ENCODE measurements at regions not wholly inside any gene's neighbourhood (a gene's known extent, or its start where the extent isn't known, plus 50 kb on each side); places are given as distances from the start of the nearest gene placed in this dataset.

DNA sequence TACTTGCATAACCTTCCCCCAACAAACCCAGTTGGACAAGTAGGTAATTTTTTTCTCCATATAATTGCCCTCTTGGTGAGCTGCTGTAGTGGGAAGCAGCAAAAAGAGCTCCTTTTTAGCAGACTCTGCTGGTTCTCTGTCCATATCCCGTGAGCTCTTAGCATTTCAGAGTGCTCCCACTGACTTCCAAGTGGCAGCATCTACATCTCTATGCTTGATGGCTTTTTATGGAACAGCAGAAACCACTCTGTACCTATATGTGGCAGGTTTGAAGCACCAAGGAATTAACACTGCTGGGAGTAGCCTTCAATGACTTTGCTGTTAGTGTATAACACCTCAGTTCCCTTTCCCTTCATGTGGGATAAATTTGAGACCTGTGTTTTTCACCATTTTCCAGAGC is 168.4 kb upstream of the NHS start:
- no peak for DNase-seq

DNA sequence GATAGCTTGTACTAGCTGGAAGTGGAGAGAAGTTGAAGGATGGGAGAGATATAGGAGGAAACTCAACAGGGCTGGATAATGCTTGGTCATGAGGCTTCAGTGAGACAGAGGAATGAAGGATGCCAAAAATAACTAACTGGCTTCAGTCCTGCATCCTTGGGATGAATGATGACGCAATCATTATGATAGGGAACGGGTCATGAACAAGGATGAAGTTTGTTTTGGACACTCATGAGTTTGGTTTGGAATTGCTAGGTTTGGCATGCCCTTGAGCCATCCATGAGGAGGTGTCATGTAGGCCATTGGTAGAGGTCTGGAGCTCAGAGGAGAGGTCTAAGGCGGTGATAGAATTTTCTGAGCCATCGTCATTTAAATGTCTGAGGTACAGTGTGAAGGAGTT is 160.0 kb upstream of the NHS start:
- no peak for DNase-seq

DNA sequence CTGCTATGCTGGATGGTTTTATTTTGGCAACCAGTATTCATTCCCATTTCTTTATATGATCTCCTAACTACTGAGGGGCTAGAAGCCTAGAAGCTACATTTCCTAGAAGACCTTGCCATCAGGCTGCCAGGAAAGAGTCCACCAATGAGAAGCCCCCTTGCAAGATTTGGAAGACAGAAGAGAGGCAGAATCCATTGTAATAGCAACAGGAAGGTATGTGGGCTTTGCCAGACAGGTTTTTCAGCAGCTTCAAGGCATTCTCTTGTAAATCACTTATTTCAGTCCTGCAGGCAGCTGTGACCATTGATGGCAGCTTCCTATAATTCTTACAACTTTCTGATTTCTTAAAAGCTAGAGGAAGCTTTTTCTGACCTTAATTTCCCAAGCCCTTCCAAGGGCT is 148.3 kb upstream of the NHS start:
- no peak for DNase-seq

DNA sequence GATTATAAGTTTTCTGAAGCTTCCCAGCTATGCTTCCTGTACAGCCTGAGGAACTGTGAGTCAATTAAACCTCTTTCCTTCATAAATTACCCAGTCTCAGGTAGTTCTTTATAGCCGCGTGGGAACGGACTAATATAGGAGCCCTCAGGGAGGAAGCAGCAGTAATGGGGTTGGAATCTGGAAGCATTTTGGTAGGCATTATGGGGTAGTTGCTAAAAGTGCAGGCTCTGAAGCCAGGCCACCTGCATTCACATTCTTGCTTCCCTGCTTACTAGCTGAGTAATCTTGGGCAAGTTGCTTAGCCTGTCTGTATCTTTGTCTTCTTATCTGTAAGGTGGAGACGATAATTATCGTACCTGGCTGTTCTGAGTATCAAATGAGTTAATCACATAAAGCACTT is 137.9 kb upstream of the NHS start:
- DNase-seq: no peak

DNA sequence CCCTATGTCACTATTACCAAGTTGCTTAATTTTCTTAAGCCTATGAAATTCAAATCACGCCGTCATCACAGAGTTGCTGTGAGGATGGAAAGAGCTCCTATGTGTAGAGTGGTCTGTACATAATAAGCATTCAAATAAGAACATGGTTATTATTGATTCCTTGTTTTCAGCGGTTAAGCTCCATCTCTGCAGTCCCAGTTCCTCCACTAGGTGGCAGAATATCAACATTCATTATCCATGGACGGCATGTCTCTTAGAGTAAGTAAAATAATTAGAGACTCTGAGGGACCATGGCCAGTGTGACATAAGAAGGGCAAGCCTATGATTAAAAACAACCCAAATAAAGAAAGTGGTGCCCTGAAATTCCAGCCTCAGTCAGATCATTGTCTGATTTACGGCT is 132.5 kb upstream of the NHS start:
- peak; percentile 26 to 70 (median 58) for DNase-seq

DNA sequence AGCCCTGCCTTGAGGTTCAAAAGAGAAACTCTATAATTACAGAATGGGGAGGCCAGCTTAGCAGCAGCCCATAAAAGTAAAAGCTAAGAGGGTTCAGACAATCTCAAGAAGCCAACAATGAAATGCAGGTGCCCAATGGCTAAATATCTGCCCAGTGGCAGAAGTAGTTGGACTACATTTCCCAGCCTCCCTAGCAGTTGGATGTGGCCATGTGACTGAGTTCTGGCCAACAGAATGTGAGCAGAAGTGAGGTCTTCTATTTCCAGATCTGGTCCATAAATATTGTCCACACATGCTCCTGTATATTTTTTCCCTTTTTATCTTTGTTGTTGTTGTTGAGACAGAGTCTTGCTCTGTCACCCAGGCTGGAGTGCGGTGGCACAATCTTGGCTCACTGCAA is 127.9 kb upstream of the NHS start:
- no peak for DNase-seq

DNA sequence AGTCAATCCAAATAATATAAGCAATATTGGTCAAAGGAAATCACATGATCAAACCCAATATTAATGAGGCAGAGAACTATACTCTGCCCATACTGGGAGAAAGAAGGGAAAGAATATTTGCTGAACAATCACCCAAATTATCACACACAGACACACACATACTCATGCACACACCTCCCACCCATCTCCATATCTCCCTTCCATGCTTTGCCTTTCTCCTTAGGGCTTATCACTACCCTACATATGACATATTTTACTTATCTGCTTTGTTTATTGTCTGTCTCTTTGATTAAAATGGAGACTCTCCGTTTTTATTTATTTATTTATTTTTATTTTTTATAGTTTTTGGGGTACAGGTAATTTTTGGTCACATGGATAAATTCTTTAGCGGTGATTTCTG is 112.9 kb upstream of the NHS start:
- DNase-seq: no peak

DNA sequence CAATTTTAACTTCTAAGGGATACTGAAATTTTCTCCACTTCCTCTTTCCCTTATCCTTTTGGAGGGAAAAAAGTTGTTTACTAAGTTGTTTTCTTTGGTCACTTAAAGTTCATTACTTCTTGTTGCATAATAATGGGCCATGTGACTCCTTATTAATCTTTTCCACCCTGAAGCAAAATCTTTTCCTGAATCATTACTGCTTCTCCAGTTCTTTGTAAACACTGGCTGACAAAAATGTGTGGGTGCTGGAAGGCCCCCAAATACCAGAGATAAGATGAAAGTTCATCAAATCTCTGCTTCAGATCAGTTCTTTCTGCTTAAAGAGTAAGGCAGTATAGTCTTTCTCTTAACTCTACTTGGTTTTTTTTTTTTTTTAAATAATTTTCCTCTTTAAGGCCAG is 108.9 kb upstream of the NHS start:
- DNase-seq: no peak

DNA sequence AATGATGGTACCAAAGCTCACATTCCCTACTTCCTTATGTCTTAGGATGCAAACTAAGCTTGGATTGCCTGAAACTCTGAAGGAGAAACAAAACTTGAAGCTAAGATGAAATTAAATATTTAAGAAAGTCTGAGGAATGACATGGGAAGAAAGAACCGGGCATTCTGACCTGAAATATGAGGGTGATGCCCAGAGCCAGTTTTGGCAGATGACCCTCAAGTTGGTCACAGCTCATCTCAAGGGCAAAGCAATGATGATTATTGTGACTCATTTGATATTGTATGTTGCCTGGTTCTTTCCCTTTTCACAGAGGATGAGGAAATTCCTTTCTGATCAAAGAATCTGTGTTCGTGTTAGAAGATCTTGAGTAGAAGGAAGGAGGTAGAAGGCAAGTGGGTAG is 96.0 kb upstream of the NHS start:
- DNase-seq: no peak

DNA sequence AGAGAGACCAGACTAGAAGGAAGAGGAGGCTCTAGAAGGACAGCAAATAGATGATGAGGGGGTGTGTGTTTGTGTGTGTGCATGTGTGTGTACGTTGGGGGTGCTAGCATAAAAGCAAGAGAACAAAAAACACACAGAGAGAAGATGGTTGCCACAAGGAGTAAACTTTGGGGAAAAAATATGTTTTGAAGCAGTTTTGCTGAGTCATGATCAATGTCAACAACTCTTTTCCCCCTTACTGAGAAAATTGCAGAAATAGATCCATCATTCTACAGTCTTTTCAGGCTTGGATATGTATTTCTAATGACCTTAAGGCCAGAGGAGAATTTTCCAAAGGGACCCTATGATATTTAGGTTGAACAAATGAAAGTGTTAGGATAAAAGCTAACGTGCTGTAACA is 89.0 kb upstream of the NHS start:
- DNase-seq: no peak

DNA sequence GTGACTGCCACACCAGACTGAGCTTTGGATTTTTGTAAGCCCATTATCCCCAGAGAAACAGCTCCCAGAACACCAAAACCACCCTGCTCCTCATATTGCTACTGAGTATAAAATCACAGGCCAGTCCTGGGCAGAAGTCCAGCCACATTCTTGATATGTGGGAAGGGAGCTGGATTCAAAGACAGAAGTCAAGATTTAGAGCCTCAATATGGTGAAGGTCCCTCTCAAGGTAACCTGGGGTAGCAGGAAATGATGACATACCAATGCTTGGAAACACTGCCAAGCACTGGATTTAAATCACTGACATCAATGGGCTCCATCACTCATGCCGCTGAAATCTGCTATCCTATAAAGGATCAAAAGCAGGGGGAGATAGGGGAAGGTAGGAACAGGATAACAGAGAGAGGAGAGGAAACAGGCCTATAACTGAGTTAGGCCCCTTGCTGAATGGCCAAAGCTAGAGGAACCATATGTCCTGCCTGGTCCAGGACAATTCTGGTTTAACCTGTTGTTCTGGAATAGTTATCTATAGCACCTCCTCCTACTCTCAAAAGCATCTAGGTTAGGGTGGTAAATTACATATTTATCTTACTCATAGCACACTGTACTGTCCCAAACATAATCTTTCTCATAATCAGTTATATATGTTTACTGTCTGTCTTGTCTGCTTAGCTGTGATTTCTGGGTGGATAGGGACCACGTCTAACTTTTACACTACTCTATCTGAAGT is 83.7 kb upstream of the NHS start:
- DNase-seq: peak in 1 of 3 donors; percentile 2

DNA sequence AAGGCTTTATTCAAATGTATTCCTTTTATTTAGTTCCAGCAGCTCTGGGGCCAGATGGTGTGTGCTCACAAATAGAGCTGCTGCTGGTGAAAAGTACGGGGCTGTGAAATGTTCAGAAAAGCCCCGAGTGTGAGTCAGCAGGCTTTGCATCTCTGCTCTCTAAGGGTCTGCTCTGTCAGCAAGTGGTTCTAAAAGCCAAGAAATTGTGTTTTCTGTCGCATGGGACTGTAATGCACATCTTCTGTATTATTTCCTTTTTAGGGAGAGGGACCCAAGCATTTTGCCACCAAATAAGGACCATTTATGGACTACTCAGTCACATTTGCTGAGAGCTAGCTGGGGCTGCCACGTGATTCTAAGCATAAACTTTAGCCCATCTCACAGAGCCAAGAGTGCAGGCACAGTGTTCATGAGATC is 82.9 kb upstream of the NHS start:
- peak; percentile 22 to 76 (median 44) for DNase-seq

DNA sequence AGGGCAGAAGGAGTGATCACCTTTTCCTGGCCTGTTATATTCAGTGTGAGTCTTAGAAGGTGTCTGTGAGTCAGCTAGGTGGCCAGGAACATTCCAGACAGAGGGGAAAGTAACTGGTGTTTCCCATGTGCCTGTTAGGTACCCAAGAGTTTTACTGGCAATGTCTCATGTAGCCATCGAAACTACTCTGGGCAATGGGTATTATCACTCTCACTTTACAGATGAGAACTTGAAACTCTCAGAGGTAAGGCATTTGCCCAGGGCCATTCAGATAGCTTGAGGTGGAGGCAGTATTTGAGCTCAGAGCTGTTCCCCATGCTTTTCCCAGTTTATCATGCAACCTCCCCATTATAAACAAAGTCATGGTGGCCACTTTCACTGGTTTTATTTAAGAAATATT is 80.4 kb upstream of the NHS start:
- no peak for DNase-seq

DNA sequence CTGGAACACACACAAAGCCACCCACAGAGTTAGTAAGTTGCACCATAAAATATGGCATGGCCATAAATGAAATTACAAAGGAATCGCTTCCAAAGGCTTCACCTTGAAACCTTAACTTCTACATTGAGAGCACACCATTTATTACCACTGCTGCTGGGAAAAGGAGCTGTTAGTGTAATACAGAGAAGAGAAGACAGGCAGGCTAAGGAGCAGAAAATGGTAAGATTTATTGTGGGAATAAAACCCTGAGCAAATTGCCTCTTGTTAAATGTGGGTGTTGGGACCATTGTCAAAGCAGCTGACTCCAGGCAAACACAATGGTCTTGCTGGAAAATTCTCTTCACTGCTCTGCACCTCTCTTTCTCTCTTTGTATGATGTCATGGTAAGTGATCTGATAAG is 79.2 kb upstream of the NHS start:
- DNase-seq: no peak

DNA sequence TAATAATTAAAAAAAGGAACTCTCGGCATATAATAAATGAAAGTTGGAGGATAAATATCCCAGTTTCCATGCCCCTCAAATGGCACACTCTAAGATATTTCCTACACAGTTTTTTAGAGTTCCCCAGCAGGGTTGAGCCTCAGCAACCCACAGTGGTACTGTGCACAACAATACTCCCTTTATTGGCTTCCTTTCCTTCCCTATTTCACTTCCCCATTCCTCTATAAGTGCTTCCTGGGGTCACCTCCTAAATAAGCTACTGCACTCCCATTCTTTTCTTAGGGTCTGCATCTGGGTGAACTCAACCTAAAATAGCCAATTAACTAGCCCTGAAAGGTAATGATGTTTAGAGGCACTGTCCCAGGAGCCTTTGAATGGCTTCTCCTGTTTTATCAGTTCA is 76.4 kb upstream of the NHS start:
- no peak for DNase-seq

DNA sequence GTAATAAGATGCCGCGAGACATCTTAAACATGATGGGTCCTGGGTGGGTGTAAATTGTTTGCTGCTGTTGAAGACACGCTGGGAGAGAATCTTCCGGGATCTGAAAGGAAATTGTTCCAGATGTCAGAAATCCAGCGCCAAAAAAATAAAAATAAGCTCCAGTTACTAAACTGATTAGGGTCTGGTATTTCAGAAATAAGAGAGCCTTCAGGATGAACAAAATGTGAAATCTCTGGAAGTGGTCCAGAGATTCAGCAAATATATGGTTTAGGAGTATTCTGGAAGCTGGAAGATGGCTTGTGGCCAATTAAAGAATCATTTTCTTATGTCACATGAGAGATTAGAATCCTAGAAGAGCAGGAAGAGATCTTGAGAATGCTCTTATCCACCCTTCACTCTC is 75.8 kb upstream of the NHS start:
- peak; percentile 1 to 55 (median 15) for DNase-seq

DNA sequence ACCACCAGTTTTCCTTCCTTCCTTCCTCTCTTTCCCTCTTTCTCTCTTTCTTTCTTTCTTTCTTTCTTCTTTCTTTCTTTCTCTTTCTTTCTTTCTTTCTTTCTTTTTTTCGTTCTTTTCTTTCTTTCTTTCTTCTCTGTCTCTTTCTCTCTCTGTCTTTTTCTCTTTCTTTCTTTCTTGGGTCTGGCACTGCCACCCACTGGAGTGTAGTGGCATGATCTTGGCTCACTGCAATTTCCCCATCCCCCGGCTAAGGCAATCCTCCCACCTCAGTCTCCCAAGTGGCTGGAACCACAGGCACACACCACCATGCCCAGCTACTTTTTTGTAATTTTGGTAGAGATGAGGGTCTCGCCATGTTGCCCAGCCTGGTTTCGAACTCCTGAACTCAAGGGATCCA is 51.6 kb upstream of the NHS start:
- no peak for DNase-seq
